Pancreas (tissue), 10 donors: ENCODE measurements at regions not wholly inside any gene's neighbourhood (a gene's known extent, or its start where the extent isn't known, plus 50 kb on each side); places are given as distances from the start of the nearest gene placed in this dataset.
"Not testable (repeated sequence)": the region's sequence is repeated elsewhere in the genome, so short reads cannot be mapped to it uniquely, and the experiment has no call there.

Source experiments
- ATAC-seq, 4 donors: fragments of 200-7000 bp; cut with Tn5 transposase; one replicate each; pipeline versions ENCODE4 v1.8.0 to v1.9.1; 2020; ENCODE audit warnings: mild to moderate bottlenecking in 4 of 4, moderate library complexity in 4 of 4
- DNase-seq, 6 donors: peaks; one replicate each; pipeline ENCODE4 v3.0.0-alpha.2; 2020
- FAIRE-seq: peaks from 2 replicates; lab custom pipeline; 2012; peaks lifted over from hg19 to GRCh38; lab: Jason Lieb, UNC
- H3K27ac ChIP-seq, 4 donors: fragments of 200-600 bp; sonication (generic); 1 replicate in 3 of 4; 2 replicates in 1 of 4; pipeline versions ENCODE4 v1.5.0 to v1.8.0; 2020
- H3K27me3 ChIP-seq, 4 donors: fragments of 200-600 bp; one replicate each; pipeline ENCODE4 v1.8.0; 2021
- H3K36me3 ChIP-seq, 3 donors: fragments of 200-600 bp; sonication (generic) in 1 of 3; one replicate each; pipeline versions ENCODE4 v1.5.0 to v1.8.0; 2020 to 2021
- H3K4me1 ChIP-seq, 3 donors: fragments of 200-600 bp; one replicate each; pipeline ENCODE4 v1.8.0; 2021
- H3K4me3 ChIP-seq, 4 donors: fragments of 200-600 bp; sonication (generic) in 2 of 4; one replicate each; pipeline versions ENCODE4 v1.5.0 to v1.8.0; 2020 to 2021
- H3K9me3 ChIP-seq, 4 donors: fragments of 200-600 bp; one replicate each; pipeline ENCODE4 v1.8.0; 2021
- CTCF ChIP-seq, 4 donors: fragments of 200-600 bp; sonication (generic) in 3 of 4; IDR thresholded peaks; one replicate each; pipeline versions ENCODE4 v1.5.0 to v1.8.0; 2021; ENCODE audit warnings: antibody characterized with exemption in 4 of 4
- WGBS, 2 donors: extraction: QIAGEN DNeasy Blood & Tissue Kit; methylation state at CpG; one replicate each; pipeline ENCODE4 v1.1.7; 2013; 5-methylcytosine and 5-hydroxymethylcytosine counted together
- intact Hi-C, 3 donors: fragments of 100-400 bp; cut with DNase I; formaldehyde crosslinking; loops; one replicate each; pipeline versions ENCODE4 v1.11.1 to v1.14.2; 2022
- donor health status: healthy with polysubstance abuse.
- donor health status: DM: no; HTN: no; CAD: no; lungs with moderate emphysema.
- donor health status: DM: no; HTN: no; CAD: no.
- donor health status: control.
- donor health status: control.
- donor health status: Bipolar disorder and iron deficiency.
- donor health status: DM: yes; HTN: yes; CAD: no.
- donor health status: DM: no; HTN: no; CAD: no.
- donor health status: DM: no; HTN: no; CAD: no.
- donor health status: DM: yes; HTN: yes; CAD: no.

DNA sequence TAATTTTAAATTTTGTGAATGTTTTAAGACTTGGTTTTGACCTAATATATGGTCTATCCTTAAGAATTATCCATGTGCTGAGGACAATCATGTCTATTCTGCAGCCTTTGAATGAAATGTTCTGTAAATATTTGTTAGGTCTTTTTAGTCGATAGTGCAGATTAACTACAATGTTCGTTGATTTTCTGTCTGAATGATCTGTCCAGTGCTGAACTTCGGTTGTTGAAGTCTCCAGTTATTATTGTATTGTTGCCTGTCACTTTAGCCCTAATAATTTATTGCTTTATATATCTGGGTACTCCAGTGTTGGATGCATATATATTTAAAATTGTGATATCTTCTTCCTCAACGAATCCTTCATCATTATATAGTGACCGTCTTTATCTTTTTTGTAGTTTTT is 218.3 kb upstream of the ZC4H2 start:
- H3K27me3 ChIP-seq = no peaks in the 10 kb centered on the region
- H3K4me1 ChIP-seq = no peaks in the 10 kb centered on the region
- TF ChIP-seq CTCF (IDR thresholded peaks at IDR 0.05) = no peak
- no peaks in the 10 kb centered on the region for H3K36me3 ChIP-seq
- intact Hi-C loops = no loop called here
- DNase-seq (no peak), FAIRE-seq (no peak), ATAC-seq (no peak)
- no peak overlapping the region for H3K4me3 ChIP-seq
- WGBS, 2 donors = 35 to 52% methylated on average over 5 of the region's 5 CpGs
- H3K9me3 ChIP-seq = no peaks in the 10 kb centered on the region
- no peak overlapping the region for H3K27ac ChIP-seq

GRCh38 chrX:65163325-65163724 is 187.1 kb upstream of the ZC4H2 start:
- H3K9me3 ChIP-seq, H3K4me3 ChIP-seq, ATAC-seq, H3K4me1 ChIP-seq, H3K27ac ChIP-seq, H3K27me3 ChIP-seq, intact Hi-C loops, DNase-seq, FAIRE-seq, H3K36me3 ChIP-seq: not testable (repeated sequence)
- WGBS, 2 donors = 74 to 81% methylated on average over 10 of the region's 10 CpGs

- Histone ChIP-seq H3K36me3 (no peaks in the 10 kb centered on the region), H3K9me3 (no peaks in the 10 kb centered on the region), H3K27me3 (no peaks in the 10 kb centered on the region), H3K27ac (no peak overlapping the region), H3K4me3 (no peak overlapping the region), H3K4me1 (no peaks in the 10 kb centered on the region)
- ATAC-seq (no peak), DNase-seq (no peak), FAIRE-seq (no peak)
- intact Hi-C loops = no loop called here
- WGBS, 2 donors = 78 to 82% methylated on average over 5 of the region's 5 CpGs
- TF ChIP-seq CTCF (IDR thresholded peaks at IDR 0.05) = no peak
Observed at GRCh38 chrX:65148232-65148631, 172.0 kb upstream of the ZC4H2 start.

DNA sequence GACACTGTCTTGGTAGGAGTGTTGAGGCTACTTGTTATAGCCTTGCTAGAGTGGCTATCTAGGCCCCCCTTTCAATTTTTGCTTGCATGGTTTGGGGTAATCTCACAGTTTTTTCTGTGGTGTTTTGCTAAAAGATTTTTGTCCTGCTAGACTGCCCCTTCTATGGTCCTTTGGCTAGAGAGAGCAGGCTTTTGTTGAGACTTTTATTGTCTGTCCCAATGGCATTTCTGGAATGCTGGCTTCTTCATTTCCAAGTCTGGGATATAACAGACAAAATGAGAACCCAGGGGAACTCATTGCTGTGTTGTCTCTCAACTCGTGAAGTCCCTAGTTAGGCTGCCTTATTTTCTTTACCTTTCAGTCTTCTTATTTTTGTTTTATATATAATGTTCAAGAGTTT is 160.2 kb upstream of the ZC4H2 start:
- no peaks in the 10 kb centered on the region for H3K27me3 ChIP-seq
- no peak overlapping the region for H3K27ac ChIP-seq
- peaks cover 0 to 6% (median 0%) of the 10 kb centered on the region in 4 donors for H3K9me3 ChIP-seq
- FAIRE-seq (no peak), DNase-seq (no peak), ATAC-seq (no peak)
- intact Hi-C loops = no loop called here
- no peak overlapping the region for H3K4me3 ChIP-seq
- 15 to 26% methylated on average over 1 of the region's 1 CpG for WGBS, 2 donors
- TF ChIP-seq CTCF (IDR thresholded peaks at IDR 0.05) = no peak
- H3K4me1 ChIP-seq = no peaks in the 10 kb centered on the region
- no peaks in the 10 kb centered on the region for H3K36me3 ChIP-seq

DNA sequence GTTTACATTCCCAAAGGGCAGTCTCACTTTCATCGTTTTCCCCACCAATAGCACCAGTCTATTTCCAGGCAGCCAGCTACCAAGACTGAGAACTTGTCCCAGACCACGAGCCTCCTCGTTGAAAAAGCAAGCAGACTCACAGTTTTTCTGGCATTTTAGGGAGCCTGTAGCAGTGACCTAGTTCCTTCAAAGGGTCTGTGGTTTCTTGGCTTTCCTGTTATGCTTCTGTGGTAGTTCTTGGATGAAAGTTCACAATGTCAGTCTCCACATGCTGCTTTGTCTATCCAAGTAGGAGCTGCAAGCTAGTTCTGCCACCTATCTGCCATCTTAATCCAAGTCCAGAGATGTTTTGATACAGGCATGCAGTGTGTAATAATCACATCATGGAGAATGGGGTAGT is 151.6 kb upstream of the ZC4H2 start:
- no peak for TF ChIP-seq CTCF (IDR thresholded peaks at IDR 0.05)
- ATAC-seq (no peak), DNase-seq (no peak), FAIRE-seq (no peak)
- Histone ChIP-seq H3K4me1 (no peaks in the 10 kb centered on the region), H3K27ac (no peak overlapping the region), H3K4me3 (no peak overlapping the region), H3K9me3 (peaks cover 0 to 4% (median 0%) of the 10 kb centered on the region in 4 donors), H3K36me3 (no peaks in the 10 kb centered on the region), H3K27me3 (no peaks in the 10 kb centered on the region)
- intact Hi-C loops = no loop called here
- WGBS, 2 donors = 54 to 59% methylated on average over 3 of the region's 3 CpGs

- DNase-seq (no peak), ATAC-seq (no peak), FAIRE-seq (no peak)
- TF ChIP-seq CTCF (IDR thresholded peaks at IDR 0.05) = no peak
- no peaks in the 10 kb centered on the region for H3K9me3 ChIP-seq
- WGBS, 2 donors = 53 to 73% methylated on average over 3 of the region's 3 CpGs
- H3K36me3 ChIP-seq = no peaks in the 10 kb centered on the region
- no peak overlapping the region for H3K4me3 ChIP-seq
- intact Hi-C loops = no loop called here
- H3K27ac ChIP-seq = no peak overlapping the region
- H3K4me1 ChIP-seq = no peaks in the 10 kb centered on the region
- H3K27me3 ChIP-seq = no peaks in the 10 kb centered on the region
Observed at GRCh38 chrX:65098851-65099250, 122.6 kb upstream of the ZC4H2 start.
